ENCODE measurements at regions not wholly inside any gene's neighbourhood (a gene's known extent, or its start where the extent isn't known, plus 50 kb on each side); places are given as distances from the start of the nearest gene placed in this dataset.
"Not testable (repeated sequence)": the region's sequence is repeated elsewhere in the genome, so short reads cannot be mapped to it uniquely, and the experiment has no call there.

DNA sequence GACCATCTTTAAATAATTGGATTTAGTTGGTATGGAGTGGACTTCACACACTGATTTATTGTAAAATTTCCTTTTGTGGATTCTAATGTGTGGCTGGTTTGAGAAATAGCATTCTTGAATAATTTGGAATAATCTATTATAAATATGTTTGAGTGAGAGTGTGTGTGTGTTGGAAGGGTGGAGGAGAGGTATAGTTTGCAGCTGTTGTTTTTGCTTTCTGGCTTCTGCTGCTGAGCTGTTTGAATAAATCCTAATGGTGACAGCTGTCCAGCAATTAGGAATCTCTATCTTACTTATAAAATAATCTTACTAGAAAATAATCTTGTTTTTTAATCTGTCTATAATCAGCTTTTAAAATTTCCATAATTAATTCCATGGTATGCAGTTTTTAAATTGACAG is 1283.0 kb upstream of the CDH2 start:
- DNase-seq = no peak

DNA sequence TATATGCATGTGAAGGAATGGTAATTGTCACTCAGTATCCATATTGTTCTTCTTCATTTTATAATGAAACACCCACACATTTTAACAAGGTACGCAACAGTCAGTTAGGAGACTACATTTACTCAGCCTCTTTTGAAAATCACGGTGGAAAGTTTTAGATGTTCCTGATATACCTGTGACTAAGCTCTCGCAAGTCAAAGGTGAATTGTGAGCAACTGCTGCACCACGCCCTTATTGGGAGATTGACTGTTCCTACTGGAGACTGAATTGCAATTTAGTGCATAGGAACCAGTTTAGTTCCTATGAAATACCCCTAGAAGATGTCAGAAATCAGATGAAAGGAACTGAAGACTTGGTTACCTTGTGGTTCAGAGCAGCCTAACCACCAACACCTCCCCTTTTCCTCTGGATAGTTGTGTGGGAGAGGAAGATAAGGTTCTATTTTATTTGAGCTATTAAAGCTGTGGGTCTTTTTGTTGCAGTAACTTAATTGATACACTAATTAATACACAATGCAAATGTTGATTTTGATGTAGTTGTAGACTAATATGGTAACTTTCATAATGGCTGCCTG is 1280.5 kb upstream of the CDH2 start:
- DNase-seq = no peak

- DNase-seq = no peak
Measured at GRCh38 chr18:29449424-29449823, 1272.5 kb upstream of the CDH2 start.

GRCh38 chr18:29439398-29439797 is 1262.5 kb upstream of the CDH2 start:
- no peak for DNase-seq

GRCh38 chr18:29436459-29436858 is 1259.5 kb upstream of the CDH2 start:
- DNase-seq = no peak

GRCh38 chr18:29434650-29435049 is 1257.7 kb upstream of the CDH2 start:
- no peak for DNase-seq

DNA sequence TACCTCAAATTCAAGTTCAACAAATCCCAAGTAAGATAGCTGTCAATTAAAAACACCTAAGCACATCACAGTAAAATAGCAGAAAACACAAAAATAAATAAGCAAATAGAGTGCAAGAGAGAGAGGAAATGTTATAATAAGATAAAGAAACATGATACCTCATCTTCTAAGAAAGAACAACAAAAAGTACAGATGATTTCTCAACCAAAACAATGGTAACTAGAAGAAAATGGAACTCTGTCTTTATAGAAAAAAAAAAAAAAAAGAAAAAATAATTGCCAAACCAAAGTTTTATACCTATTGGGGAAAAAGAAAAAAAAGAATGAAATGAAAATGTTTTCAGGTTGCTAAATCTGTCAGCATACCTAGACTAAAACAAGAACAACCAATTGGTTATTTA is 1253.5 kb upstream of the CDH2 start:
- DNase-seq = no peak

DNA sequence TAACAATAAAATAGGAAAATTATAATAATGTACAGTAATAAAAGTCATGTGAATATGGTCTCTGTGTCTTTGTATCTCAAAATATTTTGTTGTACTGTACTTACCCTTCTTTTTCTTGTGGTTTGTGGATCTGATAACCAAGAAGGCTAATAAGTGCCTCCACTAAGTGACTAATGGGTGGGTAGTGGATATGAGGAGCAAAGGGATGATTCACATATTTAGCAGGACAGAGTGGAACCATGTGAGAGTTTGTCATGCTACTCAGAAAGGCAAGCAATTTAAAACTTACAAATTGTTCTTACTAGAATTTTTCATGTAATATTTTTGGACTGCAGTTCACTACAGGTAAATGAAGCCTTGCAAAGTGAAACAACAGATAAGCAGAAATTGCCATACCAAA is 1241.2 kb upstream of the CDH2 start:
- DNase-seq = no peak

GRCh38 chr18:29406996-29407395 is 1230.1 kb upstream of the CDH2 start:
- no peak for DNase-seq

GRCh38 chr18:29397536-29397935 is 1220.6 kb upstream of the CDH2 start:
- no peak for DNase-seq

- DNase-seq = no peak
Measured at GRCh38 chr18:29383311-29384273, 1206.7 kb upstream of the CDH2 start.

- no peak for DNase-seq
Measured at GRCh38 chr18:29378651-29379136, 1201.8 kb upstream of the CDH2 start.

DNA sequence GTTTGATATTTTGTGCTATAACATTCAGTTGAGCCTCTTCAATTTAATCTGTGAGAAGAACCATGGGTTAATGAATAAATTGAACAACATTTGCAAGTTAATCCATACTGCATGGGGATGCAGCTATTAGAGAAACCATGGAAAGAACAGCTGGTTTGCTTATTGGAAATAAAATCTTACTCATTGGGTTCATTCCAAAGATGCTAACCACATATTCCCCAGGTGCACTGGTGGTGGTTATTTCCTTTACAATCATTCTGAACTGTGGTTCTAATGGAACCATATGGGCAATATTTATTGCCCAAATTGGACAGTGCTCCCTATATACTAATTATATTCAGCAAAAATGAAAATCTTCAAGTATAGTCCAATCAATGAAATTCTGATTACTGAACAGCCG is 1200.4 kb upstream of the CDH2 start:
- no peak for DNase-seq

DNA sequence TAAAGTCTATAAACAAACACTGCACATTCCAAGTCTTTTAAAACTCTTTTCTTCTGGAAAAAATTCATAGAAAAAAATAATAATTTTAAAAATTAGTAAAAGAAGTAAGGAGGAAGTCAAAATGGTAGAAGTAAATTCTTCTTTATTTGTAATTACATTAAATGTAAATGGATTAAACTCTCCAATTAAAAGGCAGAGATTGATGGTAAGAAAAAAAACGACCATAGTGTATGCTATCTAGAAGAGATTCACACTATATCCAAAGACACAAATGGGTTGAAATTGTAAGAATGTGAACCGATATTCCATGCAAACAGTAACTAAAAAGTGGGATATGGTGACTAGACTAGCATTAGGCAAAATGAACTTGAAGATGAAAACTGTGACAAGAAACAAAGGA is 1196.1 kb upstream of the CDH2 start:
- no peak for DNase-seq

- no peak for DNase-seq
Measured at GRCh38 chr18:29361843-29362242, 1184.9 kb upstream of the CDH2 start.

GRCh38 chr18:29360659-29361058 is 1183.7 kb upstream of the CDH2 start:
- DNase-seq = not testable (repeated sequence)

GRCh38 chr18:29359222-29359621 is 1182.3 kb upstream of the CDH2 start:
- DNase-seq = not testable (repeated sequence)

- DNase-seq = no peak
Measured at GRCh38 chr18:29351171-29351570, 1174.2 kb upstream of the CDH2 start.

- no peak for DNase-seq
Measured at GRCh38 chr18:29328932-29329331, 1152.0 kb upstream of the CDH2 start.

DNA sequence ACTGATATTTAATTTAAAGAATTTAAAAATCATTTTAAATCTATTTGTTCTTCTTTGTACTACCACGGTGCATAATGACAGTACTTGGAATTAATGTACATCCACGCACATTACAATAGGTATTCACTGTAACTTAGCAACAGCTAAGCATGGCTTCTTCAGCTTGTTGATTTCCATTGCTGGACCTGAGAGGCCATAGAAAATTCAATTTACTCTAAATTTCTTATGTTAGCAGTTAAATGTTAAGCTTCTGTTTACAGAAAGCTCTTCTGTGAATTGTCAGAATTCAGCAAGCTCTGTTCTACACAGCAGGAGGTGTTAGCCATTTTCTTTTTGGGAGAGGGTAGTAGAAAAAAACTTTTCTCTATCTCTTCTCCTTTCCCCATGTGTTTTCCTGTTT is 1149.3 kb upstream of the CDH2 start:
- DNase-seq = no peak

DNA sequence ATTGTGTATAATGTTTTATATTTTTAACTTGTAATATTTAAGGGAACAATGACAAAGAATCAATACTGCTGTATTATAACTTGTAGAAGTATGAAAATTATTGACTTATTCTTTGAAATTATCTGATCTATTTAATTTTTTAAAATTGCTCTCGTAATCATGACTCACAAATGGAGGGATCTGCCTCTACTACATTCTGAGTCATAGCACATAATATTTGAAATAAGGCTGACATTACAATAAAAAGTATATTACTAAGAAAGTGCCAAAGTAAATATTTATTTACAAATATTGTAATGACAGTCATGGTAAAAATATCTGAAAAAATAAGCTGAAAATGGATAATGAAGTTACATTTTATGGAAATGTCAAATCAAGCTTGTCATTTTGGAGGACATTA is 1144.6 kb upstream of the CDH2 start:
- no peak for DNase-seq

GRCh38 chr18:29313312-29313711 is 1136.4 kb upstream of the CDH2 start:
- no peak for DNase-seq

DNA sequence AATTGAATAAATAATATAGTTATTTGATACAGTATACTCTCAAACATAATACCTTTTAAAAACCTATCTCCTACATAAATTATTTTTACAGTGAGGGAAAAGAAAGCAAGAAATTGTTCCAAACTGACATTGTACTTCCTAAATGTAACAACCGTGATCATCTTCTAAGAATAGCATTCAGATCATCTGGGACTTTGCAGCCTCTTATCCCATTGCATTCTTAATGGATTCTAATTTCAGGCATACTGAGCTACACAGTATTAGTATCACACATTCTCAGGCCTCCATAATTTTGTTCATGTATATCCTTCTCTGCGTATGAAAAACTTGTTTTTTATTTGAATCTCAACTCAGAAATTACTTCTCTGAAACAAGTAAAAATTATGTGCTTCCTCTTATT is 1134.7 kb upstream of the CDH2 start:
- DNase-seq = no peak

- no peak for DNase-seq
Measured at GRCh38 chr18:29309366-29309765, 1132.4 kb upstream of the CDH2 start.

All from NCI-H2029 treated with DMSO at 0.1 percent for 48 hours (cell line).